Prostate gland (tissue), 2 donors: ENCODE measurements at regions not wholly inside any gene's neighbourhood (a gene's known extent, or its start where the extent isn't known, plus 50 kb on each side); places are given as distances from the start of the nearest gene placed in this dataset.

Source experiments
- POLR2A ChIP-seq: fragments of 450-650 bp; IDR thresholded peaks from one replicate; pipeline ENCODE4 v1.6.1; 2016; ENCODE audit warnings: antibody characterized with exemption, mild to moderate bottlenecking
- POLR2AphosphoS5 ChIP-seq: sonication (generic); formaldehyde crosslinking; IDR thresholded peaks from one replicate; pipeline ENCODE4 v1.6.1; 2017; ENCODE audit warnings: antibody characterized with exemption
- TF ChIP-seq, protein P1 (sequence below), 4 experiments: fragments of 200-600 bp in 2 of 4; fragments of 450-650 bp in 2 of 4; sonication (generic) in 2 of 4; IDR thresholded peaks; 1 replicate in 3 of 4; 2 replicates in 1 of 4; pipeline ENCODE4 v1.5.1; 2016 to 2019; ENCODE audit warnings: antibody characterized with exemption in 4 of 4, mild to moderate bottlenecking in 2 of 4, moderate library complexity in 2 of 4

DNA sequence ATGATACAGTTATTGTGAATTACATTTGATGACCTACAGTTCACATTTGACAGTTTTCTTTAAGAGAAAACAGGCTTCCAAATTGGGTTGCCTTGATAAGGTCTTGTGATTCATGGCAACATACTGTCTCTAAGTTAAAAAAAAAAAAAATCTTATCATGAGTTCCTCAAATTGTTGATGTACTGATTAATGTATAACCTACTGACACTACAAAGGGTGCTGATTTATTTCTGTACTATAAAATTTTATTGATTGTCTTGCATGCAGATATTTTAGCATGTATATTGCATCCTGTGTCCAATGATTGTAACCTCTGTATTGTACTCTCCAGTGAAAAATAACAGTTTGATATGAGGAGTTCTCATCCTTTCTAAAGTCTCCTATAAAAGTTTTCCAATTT is 197.3 kb upstream of the IVNS1ABP start:
- TF ChIP-seq, protein P1, sequence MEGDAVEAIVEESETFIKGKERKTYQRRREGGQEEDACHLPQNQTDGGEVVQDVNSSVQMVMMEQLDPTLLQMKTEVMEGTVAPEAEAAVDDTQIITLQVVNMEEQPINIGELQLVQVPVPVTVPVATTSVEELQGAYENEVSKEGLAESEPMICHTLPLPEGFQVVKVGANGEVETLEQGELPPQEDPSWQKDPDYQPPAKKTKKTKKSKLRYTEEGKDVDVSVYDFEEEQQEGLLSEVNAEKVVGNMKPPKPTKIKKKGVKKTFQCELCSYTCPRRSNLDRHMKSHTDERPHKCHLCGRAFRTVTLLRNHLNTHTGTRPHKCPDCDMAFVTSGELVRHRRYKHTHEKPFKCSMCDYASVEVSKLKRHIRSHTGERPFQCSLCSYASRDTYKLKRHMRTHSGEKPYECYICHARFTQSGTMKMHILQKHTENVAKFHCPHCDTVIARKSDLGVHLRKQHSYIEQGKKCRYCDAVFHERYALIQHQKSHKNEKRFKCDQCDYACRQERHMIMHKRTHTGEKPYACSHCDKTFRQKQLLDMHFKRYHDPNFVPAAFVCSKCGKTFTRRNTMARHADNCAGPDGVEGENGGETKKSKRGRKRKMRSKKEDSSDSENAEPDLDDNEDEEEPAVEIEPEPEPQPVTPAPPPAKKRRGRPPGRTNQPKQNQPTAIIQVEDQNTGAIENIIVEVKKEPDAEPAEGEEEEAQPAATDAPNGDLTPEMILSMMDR (IDR thresholded peaks at IDR 0.05) = no peak
- no peak for TF ChIP-seq POLR2A
- TF ChIP-seq POLR2AphosphoS5 = no peak
